Fibroblast of the aortic adventitia (primary cell): ENCODE measurements at regions not wholly inside any gene's neighbourhood (a gene's known extent, or its start where the extent isn't known, plus 50 kb on each side); places are given as distances from the start of the nearest gene placed in this dataset.
"Not testable (repeated sequence)": the region's sequence is repeated elsewhere in the genome, so short reads cannot be mapped to it uniquely, and the experiment has no call there.

ENCODE experiments used
- DNase-seq: peaks from one replicate; pipeline ENCODE4 v3.0.0-alpha.2; 2010; ENCODE audit warnings: low read depth
- H3K4me3 ChIP-seq: 2 replicates; pipeline ENCODE4 v1.5.1; 2011; ENCODE audit warnings: low read depth, mild to moderate bottlenecking, control low read depth, low read length, moderate library complexity
- CTCF ChIP-seq: IDR thresholded peaks from 2 replicates; pipeline ENCODE4 v1.5.1; 2011; ENCODE audit warnings: mild to moderate bottlenecking, low read length, control low read depth, inconsistent platforms; ENCODE audit not compliant: insufficient read depth

- DNase-seq: no peak
Measured at GRCh38 chr16:79943736-79944135, 343.2 kb upstream of the MAF start.

GRCh38 chr16:79938575-79938974 lies 338.0 kb upstream of the MAF start:
- DNase-seq: no peak
- no peak for TF ChIP-seq CTCF
- no peak overlapping the region for H3K4me3 ChIP-seq

More at GRCh38 chr16:79943736-79944135, 343.2 kb upstream of the MAF start:
- no peak for TF ChIP-seq CTCF
- H3K4me3 ChIP-seq: no peak overlapping the region

- not testable (repeated sequence) for H3K4me3 ChIP-seq
Measured at GRCh38 chr16:79937671-79938070, 337.1 kb upstream of the MAF start.

GRCh38 chr16:79933603-79934002 lies 333.1 kb upstream of the MAF start:
- DNase-seq: no peak
- no peak for TF ChIP-seq CTCF
- H3K4me3 ChIP-seq: no peak overlapping the region

More at GRCh38 chr16:79937671-79938070, 337.1 kb upstream of the MAF start:
- not testable (repeated sequence) for DNase-seq

GRCh38 chr16:79932572-79932971 lies 332.0 kb upstream of the MAF start:
- H3K4me3 ChIP-seq: no peak overlapping the region
- DNase-seq: no peak
- TF ChIP-seq CTCF: no peak

GRCh38 chr16:79931721-79932120 lies 331.2 kb upstream of the MAF start:
- TF ChIP-seq CTCF: no peak
- no peak overlapping the region for H3K4me3 ChIP-seq
- no peak for DNase-seq

- DNase-seq: no peak
- no peak overlapping the region for H3K4me3 ChIP-seq
- TF ChIP-seq CTCF: no peak
Measured at GRCh38 chr16:79929260-79929965, 328.9 kb upstream of the MAF start.
